ENCODE measurements at regions not wholly inside any gene's neighbourhood (a gene's known extent, or its start where the extent isn't known, plus 50 kb on each side); places are given as distances from the start of the nearest gene placed in this dataset.

DNA sequence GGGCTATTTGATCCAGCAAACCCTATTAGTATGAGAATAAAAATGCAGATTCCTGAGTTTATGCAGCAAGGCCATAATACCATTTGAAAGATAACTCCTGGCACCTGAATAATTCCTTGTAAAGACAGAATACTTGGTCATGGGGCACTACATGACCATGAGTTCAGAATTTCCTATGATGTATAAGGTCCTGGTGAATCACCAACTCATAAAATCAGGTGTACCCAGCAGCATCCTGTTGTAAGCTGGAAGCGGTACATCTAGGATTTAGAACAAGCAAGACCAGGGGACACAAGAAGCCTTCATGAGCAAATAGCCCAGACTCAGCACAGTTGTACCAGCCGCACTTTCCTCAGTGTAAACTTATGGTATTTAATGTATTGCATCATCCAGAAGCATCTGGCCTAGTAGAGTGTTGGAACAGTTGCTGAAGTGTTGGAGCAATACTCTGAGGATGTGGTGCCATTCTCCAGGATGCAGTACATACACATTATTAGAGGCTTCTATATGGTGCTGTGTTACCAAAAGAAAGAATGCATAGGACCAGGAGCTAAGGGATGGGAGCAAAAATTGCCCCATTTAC, 233.4 kb downstream of the SQOR start:
- Histone ChIP-seq H3K56ac (replicated peaks; ENCODE audit: insufficient read length, low read depth, low read length) (no peak overlapping the region), H2BK5ac (ENCODE audit: low read depth, low read length) (no peak overlapping the region), H3K4me2 (ENCODE audit: insufficient read depth in 1 of 2, low read depth in 2 of 2, low read length in 2 of 2) (no peak overlapping the region), H3K27ac (ENCODE audit: low read depth, low read length) (no peak overlapping the region), H2BK12ac (ENCODE audit: low read depth, low read length) (no peak overlapping the region), H3K4ac (replicated peaks; ENCODE audit: insufficient read length, low read depth, low read length) (no peak overlapping the region), H3K36me3 (ENCODE audit: control insufficient read depth in 2 of 4, insufficient read depth in 4 of 4, low read length in 3 of 4) (no peaks in the 10 kb centered on the region), H3K14ac (ENCODE audit: insufficient read length) (no peak overlapping the region), H3K23me2 (ENCODE audit: low read depth, low read length) (no peaks in the 10 kb centered on the region), H3K18ac (ENCODE audit: extremely low read depth, low read length) (no peak overlapping the region), H3K4me1 (replicated peaks in 1 of 4; ENCODE audit: control insufficient read depth in 3 of 4, insufficient read depth in 4 of 4, low read length in 3 of 4) (no peaks in the 10 kb centered on the region), H2BK20ac (ENCODE audit: low read length) (no peak overlapping the region), H3K27me3 (replicated peaks in 1 of 4; ENCODE audit: control insufficient read depth in 3 of 4, extremely low read depth in 1 of 4, insufficient read depth in 3 of 4, low read length in 3 of 4) (no peaks in the 10 kb centered on the region), H2AK5ac (ENCODE audit: low read depth, low read length) (no peak overlapping the region), H4K8ac (ENCODE audit: extremely low read depth, insufficient read depth, low read length) (no peak overlapping the region), H3K79me1 (ENCODE audit: low read depth, low read length) (no peaks in the 10 kb centered on the region), H3K79me2 (ENCODE audit: control insufficient read depth in 1 of 2, insufficient read depth in 2 of 2, low read length in 2 of 2) (no peaks in the 10 kb centered on the region), H4K20me1 (replicated peaks in 1 of 2; ENCODE audit: control insufficient read depth in 1 of 2, insufficient read depth in 2 of 2, low read length in 2 of 2) (no peaks in the 10 kb centered on the region), H3K4me3 (ENCODE audit: extremely low read depth in 1 of 4, insufficient read depth in 2 of 4, low read depth in 3 of 4, low read length in 4 of 4) (no peak overlapping the region), H3K9me3 (ENCODE audit: insufficient read depth in 2 of 2, low read depth in 1 of 2, low read length in 1 of 2) (no peaks in the 10 kb centered on the region), H2AFZ (ENCODE audit: low read length) (no peak overlapping the region), H2BK15ac (ENCODE audit: low read length) (no peak overlapping the region), H3K23ac (ENCODE audit: insufficient read length) (no peak overlapping the region), H3K9ac (replicated peaks in 1 of 4; ENCODE audit: extremely low read depth in 1 of 4, low read depth in 3 of 4, low read length in 3 of 4) (no peak overlapping the region), H2BK120ac (replicated peaks; ENCODE audit: low read depth, low read length) (no peak overlapping the region), H4K91ac (replicated peaks; ENCODE audit: insufficient read length, low read length) (no peak overlapping the region), H4K5ac (ENCODE audit: insufficient read length, low read depth, low read length) (no peak overlapping the region)
- ChIA-PET POLR2A (ENCODE audit: partially characterized antibody) (no interaction called here), CTCF (ENCODE audit: partially characterized antibody) (no interaction called here)
- TF ChIP-seq GTF2F1 (IDR thresholded peaks at IDR 0.05; ENCODE audit: borderline replicate concordance, low read depth, low read length) (no peak), BRCA1 (IDR thresholded peaks at IDR 0.05; ENCODE audit: low read depth, low read length) (no peak), TAF7 (optimal IDR thresholded peaks at IDR 0.05; ENCODE audit: borderline replicate concordance, low read depth, low read length) (no peak), MAFK (IDR thresholded peaks at IDR 0.05; ENCODE audit: low read depth, low read length) (no peak), CTBP2 (IDR thresholded peaks at IDR 0.05; ENCODE audit: borderline replicate concordance, insufficient read depth, insufficient read length, low read length) (no peak), GABPA (IDR thresholded peaks at IDR 0.05; ENCODE audit: borderline replicate concordance, insufficient read depth, low read length) (no peak), TBP (IDR thresholded peaks at IDR 0.05; ENCODE audit: low read depth, low read length) (no peak), SIX5 (IDR thresholded peaks at IDR 0.05; ENCODE audit: low read depth, low read length) (no peak), SAP30 (IDR thresholded peaks at IDR 0.05; ENCODE audit: insufficient read depth, insufficient replicate concordance, low read length) (no peak), NANOG (IDR thresholded peaks at IDR 0.05; ENCODE audit: insufficient read depth, low read depth, low read length, poor library complexity, severe bottlenecking) (no peak), CHD2 (IDR thresholded peaks at IDR 0.05; ENCODE audit: low read length) (no peak), POU5F1 (IDR thresholded peaks at IDR 0.05; ENCODE audit: low read depth, low read length) (no peak)
- WGBS, 2 experiments (ENCODE audit: extremely low coverage in 1 of 2, insufficient coverage in 1 of 2, insufficient read length in 1 of 2, insufficient replicate concordance in 2 of 2, low coverage in 1 of 2, low lambda C conversion rate in 2 of 2, missing lambda C conversion rate in 1 of 2) = 96% methylated on average over 2 of the region's 2 CpGs; no CpG with 5 or more reads in 1 of the 2 experiments
- no peak for DNase-seq (ENCODE audit: low read depth in 1 of 2, low spot score in 2 of 2)
- no peak for FAIRE-seq

Measured in H1 (cell line).